Type B pancreatic cell (in vitro differentiated cells): ENCODE measurements at regions not wholly inside any gene's neighbourhood (a gene's known extent, or its start where the extent isn't known, plus 50 kb on each side); places are given as distances from the start of the nearest gene placed in this dataset.

ENCODE experiments used
- DNase-seq: peaks from one replicate; pipeline ENCODE4 v3.0.0; 2021; ENCODE audit warnings: mixed read lengths; ENCODE audit not compliant: unreplicated experiment; ENCODE audit errors: extremely low spot score
- H3K27ac Mint-ChIP-seq: 2 replicates; pipeline ENCODE4 v1.8.0; 2021; ENCODE audit warnings: mild to moderate bottlenecking, mixed read lengths
- H3K27me3 Mint-ChIP-seq: 2 replicates; pipeline ENCODE4 v1.8.0; 2021; ENCODE audit warnings: mixed read lengths
- H3K36me3 Mint-ChIP-seq: 2 replicates; pipeline ENCODE4 v1.8.0; 2021; ENCODE audit warnings: mixed read lengths
- H3K4me1 Mint-ChIP-seq: one replicate; pipeline ENCODE4 v1.8.0; 2021; ENCODE audit warnings: mixed read lengths; ENCODE audit not compliant: unreplicated experiment
- H3K4me3 Mint-ChIP-seq: 2 replicates; pipeline ENCODE4 v1.8.0; 2021; ENCODE audit warnings: mild to moderate bottlenecking, mixed read lengths
- H3K9me3 Mint-ChIP-seq: 2 replicates; pipeline ENCODE4 v1.8.0; 2021; ENCODE audit warnings: mixed read lengths
- CTCF ChIP-seq: fragments of 200-600 bp; sonication (generic); conservative IDR thresholded peaks from 2 replicates; pipeline ENCODE4 v1.5.0; 2021; ENCODE audit warnings: antibody characterized with exemption, mild to moderate bottlenecking

- no peak overlapping the region for H3K4me3 Mint-ChIP-seq
- H3K36me3 Mint-ChIP-seq = no peaks in the 10 kb centered on the region
- no peaks in the 10 kb centered on the region for H3K27me3 Mint-ChIP-seq
Measured at GRCh38 chr3:88979760-88980159, 127.7 kb upstream of the EPHA3 start.

GRCh38 chr3:88983458-88983857 lies 124.0 kb upstream of the EPHA3 start:
- Mint-ChIP-seq H3K9me3 (no peaks in the 10 kb centered on the region), H3K36me3 (no peaks in the 10 kb centered on the region), H3K4me3 (no peak overlapping the region), H3K27ac (no peak overlapping the region), H3K4me1 (no peaks in the 10 kb centered on the region), H3K27me3 (no peaks in the 10 kb centered on the region)
- no peak for TF ChIP-seq CTCF
- no peak for DNase-seq

More at GRCh38 chr3:88979760-88980159, 127.7 kb upstream of the EPHA3 start:
- no peaks in the 10 kb centered on the region for H3K4me1 Mint-ChIP-seq
- H3K27ac Mint-ChIP-seq = no peak overlapping the region
- DNase-seq = no peak
- TF ChIP-seq CTCF = no peak
- H3K9me3 Mint-ChIP-seq = peaks cover 4% of the 10 kb centered on the region

GRCh38 chr3:88984256-88984655 lies 123.2 kb upstream of the EPHA3 start:
- Mint-ChIP-seq H3K4me1 (no peaks in the 10 kb centered on the region), H3K9me3 (no peaks in the 10 kb centered on the region), H3K4me3 (no peak overlapping the region), H3K36me3 (no peaks in the 10 kb centered on the region), H3K27ac (no peak overlapping the region), H3K27me3 (no peaks in the 10 kb centered on the region)
- TF ChIP-seq CTCF = no peak
- no peak for DNase-seq

- no peaks in the 10 kb centered on the region for H3K36me3 Mint-ChIP-seq
- no peaks in the 10 kb centered on the region for H3K4me1 Mint-ChIP-seq
- DNase-seq = no peak
- no peak for TF ChIP-seq CTCF
- H3K9me3 Mint-ChIP-seq = no peaks in the 10 kb centered on the region
- no peak overlapping the region for H3K4me3 Mint-ChIP-seq
- H3K27me3 Mint-ChIP-seq = no peaks in the 10 kb centered on the region
- H3K27ac Mint-ChIP-seq = no peak overlapping the region
Measured at GRCh38 chr3:88984832-88985231, 122.6 kb upstream of the EPHA3 start.

- Mint-ChIP-seq H3K9me3 (no peaks in the 10 kb centered on the region), H3K4me1 (no peaks in the 10 kb centered on the region), H3K27me3 (no peaks in the 10 kb centered on the region), H3K27ac (no peak overlapping the region), H3K4me3 (no peak overlapping the region), H3K36me3 (no peaks in the 10 kb centered on the region)
- TF ChIP-seq CTCF = no peak
- no peak for DNase-seq
Measured at GRCh38 chr3:88985491-88985890, 121.9 kb upstream of the EPHA3 start.

- Mint-ChIP-seq H3K27me3 (no peaks in the 10 kb centered on the region), H3K27ac (no peak overlapping the region), H3K9me3 (no peaks in the 10 kb centered on the region), H3K4me1 (no peaks in the 10 kb centered on the region), H3K4me3 (no peak overlapping the region), H3K36me3 (no peaks in the 10 kb centered on the region)
- no peak for DNase-seq
- TF ChIP-seq CTCF = no peak
Measured at GRCh38 chr3:88986834-88987233, 120.6 kb upstream of the EPHA3 start.
